ENCODE measurements at regions not wholly inside any gene's neighbourhood (a gene's known extent, or its start where the extent isn't known, plus 50 kb on each side); places are given as distances from the start of the nearest gene placed in this dataset.
"Not testable (repeated sequence)": the region's sequence is repeated elsewhere in the genome, so short reads cannot be mapped to it uniquely, and the experiment has no call there.

- DNase-seq, result no peak
These were observed 106.4 kb downstream of the BRD1 start for GRCh38 chr22:49721211-49721763.

DNA sequence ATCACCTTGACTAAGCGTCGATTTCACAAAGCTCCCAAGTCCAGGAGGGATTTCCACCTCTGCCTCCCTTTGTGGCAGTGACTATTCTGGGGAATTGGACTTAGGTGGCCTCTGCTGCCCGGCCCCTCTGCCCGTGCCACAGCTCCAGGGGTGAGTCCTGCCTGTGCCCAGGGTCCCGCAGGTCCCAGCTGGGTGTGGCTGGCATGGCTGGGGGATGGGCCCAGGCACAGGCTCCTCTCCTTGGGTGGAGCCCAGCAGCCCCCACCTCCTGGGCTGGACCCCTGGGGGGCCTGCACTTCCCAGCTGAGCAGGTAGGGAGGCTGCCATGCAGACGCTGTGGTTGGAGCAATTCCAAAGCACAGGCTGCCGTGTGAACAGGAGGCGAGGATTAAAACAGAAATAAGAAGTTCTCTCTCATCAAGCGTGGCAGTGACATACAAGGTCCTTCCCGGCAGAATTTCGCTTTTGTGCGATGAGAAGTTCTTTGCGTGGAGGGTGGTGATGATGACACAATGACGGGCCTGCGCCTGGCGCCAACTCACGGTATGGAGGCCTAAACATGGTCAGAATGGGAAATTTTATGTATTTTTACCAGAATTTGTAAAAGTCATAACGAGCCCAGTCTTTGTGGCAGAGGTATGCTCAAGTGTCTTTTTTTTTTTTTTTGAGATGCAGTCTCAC lies 107.3 kb downstream of the BRD1 start:
- DNase-seq, result no peak

- DNase-seq, result no peak
These were observed 108.6 kb downstream of the BRD1 start for GRCh38 chr22:49719046-49719445.

DNA sequence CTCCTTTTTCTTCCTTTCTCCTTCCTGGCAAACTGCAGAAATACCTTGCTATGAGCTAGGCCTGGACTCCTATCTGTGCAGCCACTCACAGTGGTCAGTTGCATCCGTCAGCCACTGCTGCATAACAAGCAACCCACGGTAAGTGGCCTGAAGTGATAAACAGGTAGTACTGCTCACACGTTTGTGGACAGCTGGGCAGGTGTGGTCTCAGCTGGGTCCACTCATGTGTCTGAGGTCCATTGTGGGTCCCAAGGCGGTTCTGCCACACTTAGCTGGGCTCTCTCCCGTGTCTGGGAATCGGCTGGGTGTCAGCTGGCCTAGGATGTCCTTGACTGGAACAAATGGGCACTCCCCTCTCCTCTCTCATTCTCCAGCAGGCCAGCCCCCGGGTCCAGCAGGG lies 109.3 kb downstream of the BRD1 start:
- DNase-seq, result no peak

- DNase-seq, result no peak
These were observed 110.3 kb downstream of the BRD1 start for GRCh38 chr22:49717322-49717919.

- no peak for DNase-seq
These were observed 111.2 kb downstream of the BRD1 start for GRCh38 chr22:49716441-49716840.

GRCh38 chr22:49715450-49715849 lies 112.2 kb downstream of the BRD1 start:
- DNase-seq, result no peak

DNA sequence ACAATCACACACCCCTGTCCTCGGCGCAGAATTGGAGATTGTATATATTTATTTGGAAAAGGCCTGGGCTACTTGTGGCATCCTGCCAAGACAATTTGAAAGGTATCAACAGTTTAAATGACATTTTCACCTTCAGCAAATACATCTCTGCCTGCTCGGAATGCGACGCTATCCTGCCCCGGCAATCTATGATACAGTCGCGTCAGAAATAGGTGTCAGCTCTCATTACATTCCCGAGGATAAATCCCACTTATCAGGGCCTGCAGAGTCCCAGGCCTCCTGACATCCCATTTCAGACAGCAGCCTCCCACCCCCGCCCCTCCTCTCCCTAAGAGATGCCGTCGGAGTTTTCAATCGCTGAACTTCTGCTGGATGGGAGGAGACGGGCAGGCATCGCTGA lies 114.7 kb downstream of the BRD1 start:
- DNase-seq, result no peak

DNA sequence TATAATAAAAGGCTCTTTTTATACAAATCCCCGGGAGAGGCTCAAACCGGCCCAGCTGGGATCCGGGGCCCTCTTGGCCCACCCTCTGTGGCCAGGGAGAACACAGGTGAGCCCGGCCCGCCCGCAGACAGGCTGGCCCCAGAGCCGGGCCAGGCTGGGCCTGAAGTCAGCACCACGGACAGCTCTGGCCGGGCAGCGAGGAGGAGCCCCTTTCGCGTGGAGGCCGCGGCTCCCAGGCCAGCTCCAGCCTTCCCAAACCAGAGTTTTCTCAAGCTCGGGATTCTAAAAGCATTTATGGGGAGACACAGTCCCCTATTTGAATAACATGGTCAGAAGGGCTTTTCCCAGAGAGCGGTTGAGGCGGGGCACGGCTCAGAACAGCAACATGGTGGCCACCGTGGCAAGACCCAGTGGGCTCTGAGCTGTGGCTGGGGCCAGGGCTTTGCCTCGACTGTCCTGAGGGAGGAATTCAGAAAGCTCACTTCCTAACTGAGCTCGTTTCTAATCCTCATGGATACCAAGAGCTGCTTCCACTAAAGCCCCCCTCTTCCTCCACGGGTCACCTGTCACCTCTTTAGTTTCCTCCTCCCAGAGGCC lies 115.4 kb downstream of the BRD1 start:
- DNase-seq, result no peak

DNA sequence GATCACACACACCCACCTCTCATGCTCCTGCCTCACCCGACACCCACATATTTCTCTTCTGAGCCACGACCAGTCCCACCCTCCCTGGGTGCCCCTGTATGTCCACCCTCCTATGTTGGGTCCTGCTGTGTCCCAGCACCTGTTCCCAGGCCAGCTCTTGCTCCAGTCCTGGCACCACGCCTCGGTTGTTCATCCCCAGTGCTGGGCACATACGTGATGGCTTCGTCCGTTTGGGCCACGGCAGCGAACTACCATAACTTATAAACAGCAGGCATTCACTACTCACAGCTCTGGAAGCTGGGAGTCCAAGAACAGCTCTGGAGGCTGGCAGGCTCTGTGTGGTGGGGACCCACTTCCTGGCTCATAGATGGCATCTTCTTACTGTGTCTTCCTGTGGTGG lies 116.9 kb downstream of the BRD1 start:
- no peak for DNase-seq

- DNase-seq, result no peak
These were observed 118.2 kb downstream of the BRD1 start for GRCh38 chr22:49709464-49709863.

GRCh38 chr22:49705972-49706352 lies 121.7 kb downstream of the BRD1 start:
- DNase-seq, result no peak

GRCh38 chr22:49705216-49705971 lies 122.3 kb downstream of the BRD1 start:
- no peak for DNase-seq

- no peak for DNase-seq
These were observed 123.1 kb downstream of the BRD1 start for GRCh38 chr22:49704345-49705215.

DNA sequence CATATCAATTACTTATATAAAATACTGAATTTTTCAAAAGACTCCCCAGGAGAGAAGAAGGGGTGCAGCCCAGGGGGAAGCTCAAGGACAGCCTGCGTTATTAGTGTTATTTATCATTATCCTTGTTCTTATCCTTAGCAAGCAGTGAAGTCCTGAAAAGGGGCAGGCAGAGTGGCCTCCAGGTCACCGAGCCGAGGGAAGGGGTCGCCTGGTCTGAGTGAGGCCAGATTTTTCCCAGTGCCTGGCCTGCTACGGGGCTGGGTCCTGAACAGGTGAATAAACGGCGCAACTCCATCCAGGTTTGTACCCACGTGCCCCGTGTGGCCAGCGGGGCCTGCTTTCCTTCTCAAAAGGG lies 123.7 kb downstream of the BRD1 start:
- no peak for DNase-seq

DNA sequence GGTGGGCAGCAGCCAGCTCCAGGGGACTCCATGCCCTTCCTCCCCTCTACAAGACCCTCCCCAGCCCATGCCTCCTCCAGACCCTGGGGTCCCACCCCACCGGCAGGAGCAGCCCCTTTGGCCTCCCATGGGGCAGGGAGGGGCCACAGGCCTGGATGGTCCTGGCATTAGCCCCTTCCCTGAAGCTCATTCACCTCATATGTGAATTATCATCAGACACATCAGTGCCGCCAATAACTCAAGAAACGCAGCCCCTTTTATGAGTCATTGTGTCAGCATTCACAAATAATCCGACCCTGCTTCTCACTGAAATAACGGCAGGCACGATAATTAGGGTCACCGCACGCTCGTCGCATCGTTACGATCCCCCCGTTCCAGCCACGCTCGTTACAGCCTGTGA lies 124.2 kb downstream of the BRD1 start:
- no peak for DNase-seq

DNA sequence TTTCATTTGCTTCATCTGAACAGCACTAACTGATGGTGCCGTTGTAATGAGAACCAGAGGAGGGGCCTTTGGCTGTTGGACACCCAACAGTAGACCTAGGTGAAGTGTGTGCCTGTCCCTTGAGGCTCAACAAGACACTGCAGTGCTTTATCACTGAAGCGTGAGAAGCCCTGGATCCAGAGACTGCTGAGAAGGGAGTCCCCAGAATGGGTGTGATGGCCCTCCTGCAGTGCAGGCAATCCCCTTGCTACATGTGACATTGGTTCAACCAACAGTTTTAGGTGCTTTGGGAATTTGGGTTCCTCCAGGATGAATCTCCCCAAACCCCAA lies 125.6 kb downstream of the BRD1 start:
- no peak for DNase-seq

DNA sequence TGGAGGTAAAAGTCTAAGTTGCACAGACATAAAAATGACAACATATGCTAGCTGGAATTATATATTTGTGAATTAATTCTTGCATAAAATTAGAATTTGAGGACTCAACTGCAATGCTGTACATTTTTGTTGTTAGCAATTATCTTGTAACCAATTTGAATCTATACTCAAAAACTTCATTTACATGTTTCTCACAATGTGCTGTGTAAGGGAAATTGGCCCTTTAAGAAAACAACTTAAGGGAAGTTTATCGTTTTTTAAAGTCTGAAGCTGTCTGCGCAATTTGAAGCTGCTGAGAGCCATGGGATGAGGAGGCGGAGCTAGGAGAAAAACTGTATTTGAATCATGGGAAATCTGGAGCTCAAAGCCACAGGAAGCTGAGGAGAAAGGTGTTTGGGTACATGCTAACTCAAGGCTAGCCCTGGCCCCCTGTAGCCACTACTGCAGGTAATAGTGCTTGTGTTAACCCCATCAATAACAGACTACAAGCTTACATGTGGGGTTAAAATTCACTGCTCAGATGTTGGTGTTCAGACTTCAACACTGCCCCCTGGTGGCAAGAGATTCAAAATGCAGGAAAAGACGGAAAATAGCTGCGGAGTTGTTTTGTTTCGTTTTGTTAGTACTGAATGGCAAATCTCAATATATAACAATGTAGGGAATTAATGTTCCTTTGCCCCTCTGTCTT lies 126.1 kb downstream of the BRD1 start:
- DNase-seq, result no peak

- no peak for DNase-seq
These were observed 127.7 kb downstream of the BRD1 start for GRCh38 chr22:49699928-49700498.

DNA sequence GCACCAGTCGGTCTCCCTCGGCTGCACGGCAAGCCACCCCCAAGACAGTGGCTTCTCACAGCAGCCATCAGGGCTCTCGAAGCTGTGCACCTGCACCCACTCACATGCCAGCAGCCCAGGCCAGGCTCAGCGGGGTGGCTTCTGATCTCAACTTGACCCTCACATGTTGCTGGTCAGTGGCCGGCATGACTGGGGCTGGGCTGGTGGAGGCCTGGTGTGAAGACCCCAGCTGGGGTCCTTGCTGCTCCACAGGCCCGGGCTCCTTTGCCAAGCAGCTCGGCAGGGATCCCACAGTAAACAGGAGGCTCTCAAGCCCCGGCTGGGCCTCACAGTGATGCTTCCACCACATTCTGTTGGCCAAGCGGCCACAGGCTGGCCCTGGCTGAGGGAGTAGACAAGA lies 128.2 kb downstream of the BRD1 start:
- no peak for DNase-seq

- DNase-seq, result not testable (repeated sequence)
These were observed 129.1 kb downstream of the BRD1 start for GRCh38 chr22:49698616-49699015.

GRCh38 chr22:49697047-49697446 lies 130.6 kb downstream of the BRD1 start:
- no peak for DNase-seq
